ENCODE measurements at regions not wholly inside any gene's neighbourhood (a gene's known extent, or its start where the extent isn't known, plus 50 kb on each side); places are given as distances from the start of the nearest gene placed in this dataset.

GRCh38 chr4:137310593-137311490, 221.5 kb downstream of the PCDH18 start:
- no peak for TF ChIP-seq CTCF (IDR thresholded peaks at IDR 0.05)
- no peak for TF ChIP-seq EP300 (IDR thresholded peaks at IDR 0.05)
- TF ChIP-seq POLR2A (IDR thresholded peaks at IDR 0.05): no peak

Measured in stomach (tissue), 4 donors.